AG09309 (cell line): ENCODE measurements at regions not wholly inside any gene's neighbourhood (a gene's known extent, or its start where the extent isn't known, plus 50 kb on each side); places are given as distances from the start of the nearest gene placed in this dataset.

ENCODE experiments used
- DNase-seq: peaks from one replicate; pipeline ENCODE4 v3.0.0-alpha.2; 2010; ENCODE audit warnings: low read depth
- H3K4me3 ChIP-seq: 2 replicates; pipeline ENCODE4 v1.5.1; 2011; ENCODE audit warnings: mild to moderate bottlenecking, low read depth, low read length, moderate library complexity; ENCODE audit not compliant: control insufficient read depth
- CTCF ChIP-seq: IDR thresholded peaks from 2 replicates; pipeline ENCODE4 v1.5.1; 2011; ENCODE audit warnings: mild to moderate bottlenecking, low read depth, low read length, inconsistent platforms; ENCODE audit not compliant: insufficient read depth, control insufficient read depth; ENCODE audit errors: missing control alignments

GRCh38 chr5:18553269-18553668 is 919.0 kb downstream of the TAF11L14 start:
- no peak overlapping the region for H3K4me3 ChIP-seq
- DNase-seq: no peak
- TF ChIP-seq CTCF: no peak

GRCh38 chr5:18560602-18561001 is 926.3 kb downstream of the TAF11L14 start:
- H3K4me3 ChIP-seq: no peak overlapping the region
- no peak for DNase-seq
- TF ChIP-seq CTCF: no peak

GRCh38 chr5:18563853-18564252 is 929.6 kb downstream of the TAF11L14 start:
- TF ChIP-seq CTCF: no peak
- H3K4me3 ChIP-seq: no peak overlapping the region
- DNase-seq: no peak

GRCh38 chr5:18566671-18567070 is 932.4 kb downstream of the TAF11L14 start:
- TF ChIP-seq CTCF: no peak
- DNase-seq: no peak
- H3K4me3 ChIP-seq: no peak overlapping the region

- TF ChIP-seq CTCF: no peak
- no peak overlapping the region for H3K4me3 ChIP-seq
- no peak for DNase-seq
Observed at GRCh38 chr5:18576586-18576985, 942.3 kb downstream of the TAF11L14 start.

- no peak overlapping the region for H3K4me3 ChIP-seq
- TF ChIP-seq CTCF: no peak
- no peak for DNase-seq
Observed at GRCh38 chr5:18601185-18601584, 966.9 kb downstream of the TAF11L14 start.

GRCh38 chr5:18602402-18602801 is 968.1 kb downstream of the TAF11L14 start:
- no peak for TF ChIP-seq CTCF
- no peak overlapping the region for H3K4me3 ChIP-seq

More at GRCh38 chr5:18602402-18602801, 968.1 kb downstream of the TAF11L14 start:
- no peak for DNase-seq
